ENCODE measurements at regions not wholly inside any gene's neighbourhood (a gene's known extent, or its start where the extent isn't known, plus 50 kb on each side); places are given as distances from the start of the nearest gene placed in this dataset.
A peak's percentile ranks its signal among the peaks of the same experiment; 100 is the strongest.
"Not testable (repeated sequence)": the region's sequence is repeated elsewhere in the genome, so short reads cannot be mapped to it uniquely, and the experiment has no call there.

- no peak for DNase-seq
- Histone ChIP-seq H3K9me3 (ENCODE audit: control insufficient read depth in 2 of 3, insufficient read depth in 1 of 3, low read length in 3 of 3) (no peaks in the 10 kb centered on the region), H3K36me3 (ENCODE audit: control insufficient read depth in 2 of 3, insufficient read depth in 3 of 3, low read length in 3 of 3) (no peaks in the 10 kb centered on the region), H3K4me3 (ENCODE audit: low read length in 3 of 3) (no peak overlapping the region), H3K4me1 (ENCODE audit: control insufficient read depth in 2 of 3, insufficient read depth in 2 of 3, low read depth in 1 of 3, low read length in 3 of 3) (no peaks in the 10 kb centered on the region), H3K27me3 (ENCODE audit: control insufficient read depth, insufficient read depth, low read length) (no peaks in the 10 kb centered on the region), H3K27ac (ENCODE audit: low read depth in 2 of 2, low read length in 2 of 2) (no peak overlapping the region), H3K9ac (ENCODE audit: low read length in 3 of 3) (no peak overlapping the region)
- intact Hi-C loops (cut with DNase I), result no loop called here
- FAIRE-seq, result no peak
- TF ChIP-seq CTCF (IDR thresholded peaks at IDR 0.05; ENCODE audit: borderline replicate concordance, extremely low read depth, insufficient read depth), result no peak
Measured at GRCh38 chr10:8283166-8283905, 228.8 kb downstream of the GATA3 start.

- intact Hi-C loops (cut with DNase I), result no loop called here
Measured at GRCh38 chr10:8283986-8284385, 229.5 kb downstream of the GATA3 start.

GRCh38 chr10:8285970-8286369, 231.5 kb downstream of the GATA3 start:
- FAIRE-seq; intact Hi-C loops (cut with DNase I); H3K27ac ChIP-seq (ENCODE audit: low read depth in 2 of 2, low read length in 2 of 2); H3K9ac ChIP-seq (ENCODE audit: low read length in 3 of 3); H3K9me3 ChIP-seq (ENCODE audit: control insufficient read depth in 2 of 3, insufficient read depth in 1 of 3, low read length in 3 of 3); H3K36me3 ChIP-seq (ENCODE audit: control insufficient read depth in 2 of 3, insufficient read depth in 3 of 3, low read length in 3 of 3); DNase-seq; H3K27me3 ChIP-seq (ENCODE audit: control insufficient read depth, insufficient read depth, low read length); H3K4me3 ChIP-seq (ENCODE audit: low read length in 3 of 3); H3K4me1 ChIP-seq (ENCODE audit: control insufficient read depth in 2 of 3, insufficient read depth in 2 of 3, low read depth in 1 of 3, low read length in 3 of 3): not testable (repeated sequence)

More at GRCh38 chr10:8283986-8284385, 229.5 kb downstream of the GATA3 start:
- no peak overlapping the region for H3K9ac ChIP-seq (ENCODE audit: low read length in 3 of 3)
- DNase-seq (no peak), FAIRE-seq (no peak)
- no peaks in the 10 kb centered on the region for H3K4me1 ChIP-seq (ENCODE audit: control insufficient read depth in 2 of 3, insufficient read depth in 2 of 3, low read depth in 1 of 3, low read length in 3 of 3)
- TF ChIP-seq CTCF (IDR thresholded peaks at IDR 0.05; ENCODE audit: borderline replicate concordance, extremely low read depth, insufficient read depth), result no peak
- H3K4me3 ChIP-seq (ENCODE audit: low read length in 3 of 3), result no peak overlapping the region
- H3K9me3 ChIP-seq (ENCODE audit: control insufficient read depth in 2 of 3, insufficient read depth in 1 of 3, low read length in 3 of 3), result no peaks in the 10 kb centered on the region
- H3K27ac ChIP-seq (ENCODE audit: low read depth in 2 of 2, low read length in 2 of 2), result no peak overlapping the region
- no peaks in the 10 kb centered on the region for H3K36me3 ChIP-seq (ENCODE audit: control insufficient read depth in 2 of 3, insufficient read depth in 3 of 3, low read length in 3 of 3)
- no peaks in the 10 kb centered on the region for H3K27me3 ChIP-seq (ENCODE audit: control insufficient read depth, insufficient read depth, low read length)

- no peak overlapping the region for H3K4me3 ChIP-seq (ENCODE audit: low read length in 3 of 3)
- intact Hi-C loops (cut with DNase I), result no loop called here
- no peak overlapping the region for H3K27ac ChIP-seq (ENCODE audit: low read depth in 2 of 2, low read length in 2 of 2)
- H3K27me3 ChIP-seq (ENCODE audit: control insufficient read depth, insufficient read depth, low read length), result no peaks in the 10 kb centered on the region
- TF ChIP-seq CTCF (IDR thresholded peaks at IDR 0.05; ENCODE audit: borderline replicate concordance, extremely low read depth, insufficient read depth), result no peak
- H3K4me1 ChIP-seq (ENCODE audit: control insufficient read depth in 2 of 3, insufficient read depth in 2 of 3, low read depth in 1 of 3, low read length in 3 of 3), result no peaks in the 10 kb centered on the region
- FAIRE-seq (no peak), DNase-seq (peak in 2 of 5 donors; percentile 35 to 36)
- no peaks in the 10 kb centered on the region for H3K9me3 ChIP-seq (ENCODE audit: control insufficient read depth in 2 of 3, insufficient read depth in 1 of 3, low read length in 3 of 3)
- no peaks in the 10 kb centered on the region for H3K36me3 ChIP-seq (ENCODE audit: control insufficient read depth in 2 of 3, insufficient read depth in 3 of 3, low read length in 3 of 3)
- H3K9ac ChIP-seq (ENCODE audit: low read length in 3 of 3), result no peak overlapping the region
Measured at GRCh38 chr10:8288600-8288999, 234.1 kb downstream of the GATA3 start.

Measured in kidney (tissue), 13 donors.